ENCODE measurements at regions not wholly inside any gene's neighbourhood (a gene's known extent, or its start where the extent isn't known, plus 50 kb on each side); places are given as distances from the start of the nearest gene placed in this dataset.

DNA sequence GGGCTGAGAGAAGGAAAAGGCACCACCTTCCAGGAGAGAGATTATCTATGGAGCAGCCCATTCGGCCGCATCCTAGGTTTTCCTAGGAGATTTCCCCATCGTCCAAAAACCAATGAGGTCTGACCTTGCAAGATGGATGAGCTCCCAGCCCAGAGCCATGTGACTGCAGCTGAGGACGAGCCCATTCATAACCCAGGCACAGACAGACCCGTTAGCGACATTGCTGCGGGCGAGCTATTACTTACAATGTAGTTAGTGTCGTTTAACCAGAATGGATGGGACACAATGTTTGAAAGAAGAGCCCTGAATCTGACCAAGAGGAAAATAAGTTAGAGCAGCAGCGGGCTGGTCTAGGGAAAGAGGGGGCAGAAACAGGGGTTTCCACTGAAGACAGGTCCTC is 395.9 kb upstream of the CADM1 start (continued):
- TF ChIP-seq, protein P1, sequence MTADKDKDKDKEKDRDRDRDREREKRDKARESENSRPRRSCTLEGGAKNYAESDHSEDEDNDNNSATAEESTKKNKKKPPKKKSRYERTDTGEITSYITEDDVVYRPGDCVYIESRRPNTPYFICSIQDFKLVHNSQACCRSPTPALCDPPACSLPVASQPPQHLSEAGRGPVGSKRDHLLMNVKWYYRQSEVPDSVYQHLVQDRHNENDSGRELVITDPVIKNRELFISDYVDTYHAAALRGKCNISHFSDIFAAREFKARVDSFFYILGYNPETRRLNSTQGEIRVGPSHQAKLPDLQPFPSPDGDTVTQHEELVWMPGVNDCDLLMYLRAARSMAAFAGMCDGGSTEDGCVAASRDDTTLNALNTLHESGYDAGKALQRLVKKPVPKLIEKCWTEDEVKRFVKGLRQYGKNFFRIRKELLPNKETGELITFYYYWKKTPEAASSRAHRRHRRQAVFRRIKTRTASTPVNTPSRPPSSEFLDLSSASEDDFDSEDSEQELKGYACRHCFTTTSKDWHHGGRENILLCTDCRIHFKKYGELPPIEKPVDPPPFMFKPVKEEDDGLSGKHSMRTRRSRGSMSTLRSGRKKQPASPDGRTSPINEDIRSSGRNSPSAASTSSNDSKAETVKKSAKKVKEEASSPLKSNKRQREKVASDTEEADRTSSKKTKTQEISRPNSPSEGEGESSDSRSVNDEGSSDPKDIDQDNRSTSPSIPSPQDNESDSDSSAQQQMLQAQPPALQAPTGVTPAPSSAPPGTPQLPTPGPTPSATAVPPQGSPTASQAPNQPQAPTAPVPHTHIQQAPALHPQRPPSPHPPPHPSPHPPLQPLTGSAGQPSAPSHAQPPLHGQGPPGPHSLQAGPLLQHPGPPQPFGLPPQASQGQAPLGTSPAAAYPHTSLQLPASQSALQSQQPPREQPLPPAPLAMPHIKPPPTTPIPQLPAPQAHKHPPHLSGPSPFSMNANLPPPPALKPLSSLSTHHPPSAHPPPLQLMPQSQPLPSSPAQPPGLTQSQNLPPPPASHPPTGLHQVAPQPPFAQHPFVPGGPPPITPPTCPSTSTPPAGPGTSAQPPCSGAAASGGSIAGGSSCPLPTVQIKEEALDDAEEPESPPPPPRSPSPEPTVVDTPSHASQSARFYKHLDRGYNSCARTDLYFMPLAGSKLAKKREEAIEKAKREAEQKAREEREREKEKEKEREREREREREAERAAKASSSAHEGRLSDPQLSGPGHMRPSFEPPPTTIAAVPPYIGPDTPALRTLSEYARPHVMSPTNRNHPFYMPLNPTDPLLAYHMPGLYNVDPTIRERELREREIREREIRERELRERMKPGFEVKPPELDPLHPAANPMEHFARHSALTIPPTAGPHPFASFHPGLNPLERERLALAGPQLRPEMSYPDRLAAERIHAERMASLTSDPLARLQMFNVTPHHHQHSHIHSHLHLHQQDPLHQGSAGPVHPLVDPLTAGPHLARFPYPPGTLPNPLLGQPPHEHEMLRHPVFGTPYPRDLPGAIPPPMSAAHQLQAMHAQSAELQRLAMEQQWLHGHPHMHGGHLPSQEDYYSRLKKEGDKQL (CRISPR knock-in tag; IDR thresholded peaks at IDR 0.05; ENCODE audit: low read depth) = no peak
- TF ChIP-seq, protein P2, sequence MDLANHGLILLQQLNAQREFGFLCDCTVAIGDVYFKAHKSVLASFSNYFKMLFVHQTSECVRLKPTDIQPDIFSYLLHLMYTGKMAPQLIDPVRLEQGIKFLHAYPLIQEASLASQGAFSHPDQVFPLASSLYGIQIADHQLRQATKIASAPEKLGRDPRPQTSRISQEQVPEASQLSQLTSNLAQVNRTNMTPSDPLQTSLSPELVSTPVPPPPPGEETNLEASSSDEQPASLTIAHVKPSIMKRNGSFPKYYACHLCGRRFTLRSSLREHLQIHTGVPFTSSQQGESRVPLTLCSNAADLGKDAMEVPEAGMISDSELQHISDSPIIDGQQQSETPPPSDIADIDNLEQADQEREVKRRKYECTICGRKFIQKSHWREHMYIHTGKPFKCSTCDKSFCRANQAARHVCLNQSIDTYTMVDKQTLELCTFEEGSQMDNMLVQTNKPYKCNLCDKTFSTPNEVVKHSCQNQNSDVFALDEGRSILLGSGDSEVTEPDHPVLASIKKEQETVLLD (CRISPR knock-in tag; IDR thresholded peaks at IDR 0.05; ENCODE audit: low read depth) = no peak

DNA sequence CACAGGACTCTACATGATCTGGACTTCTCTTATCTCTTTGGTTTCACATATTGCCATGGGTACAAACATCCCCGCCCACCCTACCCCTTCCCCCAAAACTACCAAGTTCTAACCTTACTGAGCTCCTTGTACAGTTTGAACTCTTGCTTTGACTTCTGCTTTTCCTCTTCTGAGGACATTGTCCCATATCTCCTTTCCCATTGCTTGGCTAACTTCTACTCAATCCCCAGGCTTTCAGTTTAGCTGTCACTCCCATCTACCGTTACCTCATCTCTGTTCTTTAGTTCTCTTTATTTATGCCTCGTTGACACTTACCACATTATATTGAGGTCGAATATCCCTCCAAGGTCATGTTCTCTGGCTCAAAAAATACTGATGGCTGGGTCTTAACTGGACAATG is 393.5 kb upstream of the CADM1 start:
- POLR2A ChIA-PET = no interaction called here
- no peak for FAIRE-seq
- no peak for ATAC-seq
- Histone ChIP-seq H3K4me3 (replicated peaks in 1 of 3; ENCODE audit: insufficient read depth in 1 of 3, low read depth in 2 of 3, low read length in 3 of 3) (no peak overlapping the region), H3K9me3 (ENCODE audit: low read length) (no peaks in the 10 kb centered on the region), H3K4me1 (ENCODE audit: insufficient read depth, low read length) (no peaks in the 10 kb centered on the region), H3K9ac (ENCODE audit: insufficient read depth, low read depth, low read length) (no peak overlapping the region), H3K27me3 (ENCODE audit: control insufficient read depth in 1 of 2, insufficient read depth in 2 of 2, low read length in 2 of 2) (no peaks in the 10 kb centered on the region; a peak in 2 of 5 replicates), H3K4me2 (ENCODE audit: low read depth, low read length) (no peak overlapping the region), H3K27ac (ENCODE audit: extremely low read length, insufficient read depth, low read length) (no peak overlapping the region), H3K36me3 (replicated peaks in 1 of 2; ENCODE audit: control insufficient read depth in 1 of 2, insufficient read depth in 2 of 2, low read length in 2 of 2) (no peaks in the 10 kb centered on the region), H2AFZ (ENCODE audit: low read length) (no peak overlapping the region), H3K79me2 (ENCODE audit: insufficient read depth, low read length) (no peaks in the 10 kb centered on the region), H4K20me1 (ENCODE audit: insufficient read depth, low read length) (no peaks in the 10 kb centered on the region)
- in situ Hi-C loops (cut with HindIII; ENCODE audit: extremely low pct_ligation_motif_present, low pct_unique_long_range_greater_than_20kb) (no loop called here), intact Hi-C loops (cut with micrococcal nuclease; ENCODE audit: unreplicated experiment) (no loop called here)
- 0% methylated on average over 3 of the region's 4 CpGs for WGBS (ENCODE audit: low lambda C conversion rate)
- DNase-seq (ENCODE audit: low spot score) = no peak
- CTCF ChIA-PET (ENCODE audit: low intra/inter-chr PET ratio, low total read pairs) = no interaction called here
- BruUV-seq (replicated peaks) = no TSS peak
- TF ChIP-seq NFYB (CRISPR knock-in tag; IDR thresholded peaks at IDR 0.05) (no peak), ZFP90 (CRISPR knock-in tag; IDR thresholded peaks at IDR 0.05; ENCODE audit: borderline replicate concordance) (no peak), STAG1 (CRISPR knock-in tag; IDR thresholded peaks at IDR 0.05) (no peak), ZNF496 (CRISPR knock-in tag; IDR thresholded peaks at IDR 0.05; ENCODE audit: insufficient replicate concordance) (no peak), ZNF441 (CRISPR knock-in tag; IDR thresholded peaks at IDR 0.05; ENCODE audit: borderline replicate concordance) (no peak), PHF21A (CRISPR knock-in tag; IDR thresholded peaks at IDR 0.05) (no peak), RFX1 (IDR thresholded peaks at IDR 0.05) (no peak), NFE2L2 (IDR thresholded peaks at IDR 0.05; ENCODE audit: low read length) (no peak), ZNF296 (CRISPR knock-in tag; conservative IDR thresholded peaks at IDR 0.05) (no peak), AHR (CRISPR knock-in tag; IDR thresholded peaks at IDR 0.05) (no peak), ZNF274 (CRISPR knock-in tag; IDR thresholded peaks at IDR 0.05) (no peak), ZNF12 (CRISPR knock-in tag; IDR thresholded peaks at IDR 0.05) (no peak)
- TF ChIP-seq, protein P3, sequence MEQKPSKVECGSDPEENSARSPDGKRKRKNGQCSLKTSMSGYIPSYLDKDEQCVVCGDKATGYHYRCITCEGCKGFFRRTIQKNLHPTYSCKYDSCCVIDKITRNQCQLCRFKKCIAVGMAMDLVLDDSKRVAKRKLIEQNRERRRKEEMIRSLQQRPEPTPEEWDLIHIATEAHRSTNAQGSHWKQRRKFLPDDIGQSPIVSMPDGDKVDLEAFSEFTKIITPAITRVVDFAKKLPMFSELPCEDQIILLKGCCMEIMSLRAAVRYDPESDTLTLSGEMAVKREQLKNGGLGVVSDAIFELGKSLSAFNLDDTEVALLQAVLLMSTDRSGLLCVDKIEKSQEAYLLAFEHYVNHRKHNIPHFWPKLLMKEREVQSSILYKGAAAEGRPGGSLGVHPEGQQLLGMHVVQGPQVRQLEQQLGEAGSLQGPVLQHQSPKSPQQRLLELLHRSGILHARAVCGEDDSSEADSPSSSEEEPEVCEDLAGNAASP (CRISPR knock-in tag; IDR thresholded peaks at IDR 0.05; ENCODE audit: borderline replicate concordance) = no peak
- TF ChIP-seq, protein P4, sequence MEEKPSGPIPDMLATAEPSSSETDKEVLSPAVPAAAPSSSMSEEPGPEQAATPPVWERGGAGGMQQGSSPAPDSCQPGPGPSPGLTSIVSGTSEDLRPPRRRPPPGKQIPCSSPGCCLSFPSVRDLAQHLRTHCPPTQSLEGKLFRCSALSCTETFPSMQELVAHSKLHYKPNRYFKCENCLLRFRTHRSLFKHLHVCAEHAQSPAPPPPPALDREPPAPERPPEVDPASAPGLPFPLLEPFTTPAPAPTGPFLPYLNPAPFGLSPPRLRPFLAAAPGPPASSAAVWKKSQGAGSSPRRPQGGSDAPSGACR (CRISPR knock-in tag; IDR thresholded peaks at IDR 0.05) = no peak

All from HepG2 (cell line).